Urothelium cell line (cell line): ENCODE measurements at regions not wholly inside any gene's neighbourhood (a gene's known extent, or its start where the extent isn't known, plus 50 kb on each side); places are given as distances from the start of the nearest gene placed in this dataset.

Experiments
- DNase-seq: peaks from one replicate; pipeline ENCODE4 v3.0.0; 2011; ENCODE audit warnings: low spot score, mixed read lengths
- FAIRE-seq: peaks from 2 replicates; lab custom pipeline; 2011; peaks lifted over from hg19 to GRCh38; lab: Jason Lieb, UNC

- FAIRE-seq, result no peak
Measured at GRCh38 chr11:111148953-111149352, 96.6 kb upstream of the POU2AF2 start.

GRCh38 chr11:111148121-111148520, 97.4 kb upstream of the POU2AF2 start:
- no peak for DNase-seq
- FAIRE-seq, result no peak

More at GRCh38 chr11:111148953-111149352, 96.6 kb upstream of the POU2AF2 start:
- no peak for DNase-seq

GRCh38 chr11:111137846-111138245, 107.7 kb upstream of the POU2AF2 start:
- FAIRE-seq (no peak), DNase-seq (no peak)

GRCh38 chr11:111135778-111136570, 109.6 kb upstream of the POU2AF2 start:
- FAIRE-seq, result no peak
- DNase-seq, result no peak

GRCh38 chr11:111135101-111135500, 110.4 kb upstream of the POU2AF2 start:
- FAIRE-seq, result no peak
- DNase-seq, result no peak

- DNase-seq (no peak), FAIRE-seq (no peak)
Measured at GRCh38 chr11:111128076-111128870, 117.3 kb upstream of the POU2AF2 start.

GRCh38 chr11:111124724-111125123, 120.8 kb upstream of the POU2AF2 start:
- FAIRE-seq (no peak), DNase-seq (no peak)

GRCh38 chr11:111123463-111124398, 121.8 kb upstream of the POU2AF2 start:
- DNase-seq, result no peak
- no peak for FAIRE-seq

GRCh38 chr11:111120696-111121302, 124.7 kb upstream of the POU2AF2 start:
- FAIRE-seq (no peak), DNase-seq (no peak)

- DNase-seq (no peak), FAIRE-seq (no peak)
Measured at GRCh38 chr11:111120161-111120560, 125.4 kb upstream of the POU2AF2 start.

GRCh38 chr11:111119751-111120150, 125.8 kb upstream of the POU2AF2 start:
- DNase-seq, result no peak
- no peak for FAIRE-seq

- DNase-seq, result no peak
- no peak for FAIRE-seq
Measured at GRCh38 chr11:111115890-111116289, 129.6 kb upstream of the POU2AF2 start.

- FAIRE-seq (no peak), DNase-seq (no peak)
Measured at GRCh38 chr11:111114091-111114490, 131.4 kb upstream of the POU2AF2 start.

GRCh38 chr11:111112614-111113013, 132.9 kb upstream of the POU2AF2 start:
- FAIRE-seq (no peak), DNase-seq (no peak)

- no peak for FAIRE-seq
- DNase-seq, result no peak
Measured at GRCh38 chr11:111107501-111107900, 138.0 kb upstream of the POU2AF2 start.

GRCh38 chr11:111106641-111107040, 138.9 kb upstream of the POU2AF2 start:
- FAIRE-seq, result no peak

GRCh38 chr11:111105566-111105965, 140.0 kb upstream of the POU2AF2 start:
- DNase-seq (no peak), FAIRE-seq (no peak)

More at GRCh38 chr11:111106641-111107040, 138.9 kb upstream of the POU2AF2 start:
- DNase-seq, result no peak

GRCh38 chr11:111104185-111104584, 141.3 kb upstream of the POU2AF2 start:
- FAIRE-seq (no peak), DNase-seq (no peak)

GRCh38 chr11:111101881-111102280, 143.6 kb upstream of the POU2AF2 start:
- FAIRE-seq (no peak), DNase-seq (no peak)

GRCh38 chr11:111099028-111099713, 146.4 kb upstream of the POU2AF2 start:
- FAIRE-seq, result no peak
- DNase-seq, result no peak
